HCT116 (cell line): ENCODE measurements at regions not wholly inside any gene's neighbourhood (a gene's known extent, or its start where the extent isn't known, plus 50 kb on each side); places are given as distances from the start of the nearest gene placed in this dataset.

Experiments used
- ATF3 ChIP-seq: IDR thresholded peaks from 2 replicates; pipeline ENCODE4 v1.6.1; 2012
- CEBPB ChIP-seq: IDR thresholded peaks from 2 replicates; pipeline ENCODE4 v1.6.1; 2012; ENCODE audit warnings: low read depth
- CTCF ChIP-seq, 3 experiments: fragments of 200-600 bp in 1 of 3; sonication (generic) in 1 of 3; IDR thresholded peaks in 2 of 3; conservative IDR thresholded peaks in 1 of 3; 2 replicates each; pipeline ENCODE4 v1.5.1; 2012 to 2017; ENCODE audit warnings: low read depth in 2 of 3, low read length in 2 of 3, antibody characterized with exemption in 1 of 3, borderline replicate concordance in 1 of 3, control low read depth in 1 of 3, mild to moderate bottlenecking in 1 of 3, mixed read lengths in 1 of 3, mixed run types in 1 of 3, moderate library complexity in 1 of 3; ENCODE audit not compliant: insufficient read depth in 1 of 3
- ELF1 ChIP-seq: IDR thresholded peaks from 2 replicates; pipeline ENCODE4 v1.6.1; 2012; ENCODE audit warnings: low read depth, borderline replicate concordance
- EZH2 ChIP-seq: fragments of 200-600 bp; sonication (generic); IDR thresholded peaks from 2 replicates; pipeline ENCODE4 v1.6.1; 2017; ENCODE audit warnings: antibody characterized with exemption, mixed run types
- POLR2A ChIP-seq: IDR thresholded peaks from 2 replicates; pipeline ENCODE4 v1.7.0; 2011; ENCODE audit warnings: borderline replicate concordance; ENCODE audit not compliant: insufficient read depth, insufficient read length; ENCODE audit errors: extremely low read depth
- POLR2AphosphoS5 ChIP-seq: IDR thresholded peaks from 2 replicates; pipeline ENCODE4 v1.6.1; 2011; ENCODE audit warnings: mild to moderate bottlenecking, low read depth, low read length, moderate library complexity
- RAD21 ChIP-seq: IDR thresholded peaks from 2 replicates; pipeline ENCODE4 v1.6.1; 2012; ENCODE audit warnings: low read depth, mild to moderate bottlenecking
- REST ChIP-seq: IDR thresholded peaks from 2 replicates; pipeline ENCODE4 v1.6.1; 2012; ENCODE audit warnings: low read depth
- ZNF274 ChIP-seq: fragments of 200-500 bp; sonication (Bioruptor generic); IDR thresholded peaks from 2 replicates; pipeline ENCODE4 v1.6.1; 2014; ENCODE audit warnings: mild to moderate bottlenecking, low read depth, low read length, inconsistent platforms

GRCh38 chr2:78896536-78896935, 129.0 kb upstream of the REG3G start:
- TF ChIP-seq CTCF (IDR thresholded peaks at IDR 0.05 in 2 of 3, conservative IDR thresholded peaks at IDR 0.05 in 1 of 3; ENCODE audit: borderline replicate concordance in 1 of 3, insufficient read depth in 1 of 3, low read depth in 2 of 3, low read length in 2 of 3) (no peak), RAD21 (no peak), POLR2A (no peak), EZH2 (no peak), REST (no peak), ATF3 (no peak), POLR2AphosphoS5 (no peak), ZNF274 (no peak), ELF1 (no peak), CEBPB (no peak)
